ENCODE measurements at regions not wholly inside any gene's neighbourhood (a gene's known extent, or its start where the extent isn't known, plus 50 kb on each side); places are given as distances from the start of the nearest gene placed in this dataset.

DNA sequence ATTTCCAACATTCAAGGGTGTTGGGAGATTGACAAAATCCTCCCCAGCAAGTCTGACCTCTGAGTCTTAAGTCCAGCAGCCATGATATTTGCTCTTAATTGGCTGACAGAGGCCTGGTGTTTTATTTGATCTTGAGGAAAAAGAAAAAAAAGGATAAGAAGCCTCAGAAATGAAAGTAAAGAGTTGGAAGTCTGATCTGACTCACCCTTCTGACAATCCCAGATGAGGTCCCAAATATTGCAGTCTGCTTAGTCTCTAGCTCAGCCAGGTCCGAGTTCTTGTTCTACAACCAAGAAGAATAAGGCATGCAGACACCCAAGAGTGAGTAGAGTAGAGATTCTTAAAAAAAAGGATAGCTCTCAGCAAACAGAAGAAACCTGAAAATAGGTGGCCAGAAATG is 632.5 kb upstream of the ST8SIA4 start:
- POLR2A ChIA-PET: no interaction called here

More for the DNA sequence above, 632.5 kb upstream of the ST8SIA4 start:
- Histone ChIP-seq H3K27me3 (ENCODE audit: control insufficient read depth in 2 of 2, insufficient read depth in 2 of 2, low read length in 2 of 2) (no peaks in the 10 kb centered on the region), H3K9me3 (replicated peaks; ENCODE audit: control insufficient read depth, insufficient read depth, low read length) (no peaks in the 10 kb centered on the region), H2AFZ (ENCODE audit: low read depth, low read length) (no peak overlapping the region), H3K36me3 (ENCODE audit: control insufficient read depth in 2 of 2, extremely low read depth in 1 of 2, insufficient read depth in 2 of 2, low read length in 2 of 2) (no peaks in the 10 kb centered on the region), H3K27ac (ENCODE audit: insufficient read depth, low read depth, low read length) (no peak overlapping the region), H3K4me1 (ENCODE audit: control insufficient read depth, extremely low read depth, insufficient read depth, low read length) (no peaks in the 10 kb centered on the region), H3K79me2 (ENCODE audit: control insufficient read depth, insufficient read depth, low read length) (no peaks in the 10 kb centered on the region), H3K4me3 (replicated peaks in 1 of 3; ENCODE audit: insufficient read depth in 1 of 3, low read depth in 1 of 3, low read length in 3 of 3) (no peak overlapping the region), H3K9ac (replicated peaks; ENCODE audit: extremely low read depth, insufficient read depth, low read length) (no peak overlapping the region), H4K20me1 (replicated peaks; ENCODE audit: control insufficient read depth, extremely low read depth, insufficient read depth, low read length) (no peaks in the 10 kb centered on the region), H3K4me2 (ENCODE audit: insufficient read depth, low read length) (no peak overlapping the region), H3K9me1 (replicated peaks; ENCODE audit: control insufficient read depth, extremely low read depth, insufficient read depth, low read length) (no peaks in the 10 kb centered on the region)
- DNase-seq (ENCODE audit: low read depth, low spot score): no peak
- intact Hi-C loops (cut with micrococcal nuclease) (no loop called here), dilution Hi-C loops (cut with MboI; ENCODE audit: extremely low pct_ligation_motif_present, low sequenced_read_pairs) (no loop called here)
- TF ChIP-seq, protein P1, sequence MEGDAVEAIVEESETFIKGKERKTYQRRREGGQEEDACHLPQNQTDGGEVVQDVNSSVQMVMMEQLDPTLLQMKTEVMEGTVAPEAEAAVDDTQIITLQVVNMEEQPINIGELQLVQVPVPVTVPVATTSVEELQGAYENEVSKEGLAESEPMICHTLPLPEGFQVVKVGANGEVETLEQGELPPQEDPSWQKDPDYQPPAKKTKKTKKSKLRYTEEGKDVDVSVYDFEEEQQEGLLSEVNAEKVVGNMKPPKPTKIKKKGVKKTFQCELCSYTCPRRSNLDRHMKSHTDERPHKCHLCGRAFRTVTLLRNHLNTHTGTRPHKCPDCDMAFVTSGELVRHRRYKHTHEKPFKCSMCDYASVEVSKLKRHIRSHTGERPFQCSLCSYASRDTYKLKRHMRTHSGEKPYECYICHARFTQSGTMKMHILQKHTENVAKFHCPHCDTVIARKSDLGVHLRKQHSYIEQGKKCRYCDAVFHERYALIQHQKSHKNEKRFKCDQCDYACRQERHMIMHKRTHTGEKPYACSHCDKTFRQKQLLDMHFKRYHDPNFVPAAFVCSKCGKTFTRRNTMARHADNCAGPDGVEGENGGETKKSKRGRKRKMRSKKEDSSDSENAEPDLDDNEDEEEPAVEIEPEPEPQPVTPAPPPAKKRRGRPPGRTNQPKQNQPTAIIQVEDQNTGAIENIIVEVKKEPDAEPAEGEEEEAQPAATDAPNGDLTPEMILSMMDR (IDR thresholded peaks at IDR 0.05; ENCODE audit: extremely low read depth in 1 of 2, insufficient read depth in 1 of 2, low read depth in 1 of 2, low read length in 2 of 2): no peak
- TF ChIP-seq GATA2 (IDR thresholded peaks at IDR 0.05; ENCODE audit: insufficient read depth, insufficient read length, low read depth, low read length) (no peak), EZH2 (IDR thresholded peaks at IDR 0.05; ENCODE audit: borderline replicate concordance, low read depth, low read length, severe bottlenecking) (no peak), FOS (IDR thresholded peaks at IDR 0.05; ENCODE audit: borderline replicate concordance, insufficient read depth, low read length) (no peak), POLR2A (IDR thresholded peaks at IDR 0.05; ENCODE audit: low read depth, low read length) (no peak), JUN (IDR thresholded peaks at IDR 0.05; ENCODE audit: borderline replicate concordance, insufficient read depth, insufficient read length, low read depth) (no peak), POLR2AphosphoS5 (IDR thresholded peaks at IDR 0.05; ENCODE audit: insufficient read depth, low read depth, low read length) (no peak), MYC (IDR thresholded peaks at IDR 0.05; ENCODE audit: low read depth, low read length) (no peak)
- TF ChIP-seq, protein P2, sequence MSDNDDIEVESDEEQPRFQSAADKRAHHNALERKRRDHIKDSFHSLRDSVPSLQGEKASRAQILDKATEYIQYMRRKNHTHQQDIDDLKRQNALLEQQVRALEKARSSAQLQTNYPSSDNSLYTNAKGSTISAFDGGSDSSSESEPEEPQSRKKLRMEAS (IDR thresholded peaks at IDR 0.05; ENCODE audit: insufficient read depth, insufficient read length): no peak
- BruUV-seq (replicated peaks): no TSS peak
- CTCF ChIA-PET: no interaction called here
- no peak for FAIRE-seq
